B cell (primary cell): ENCODE measurements at regions not wholly inside any gene's neighbourhood (a gene's known extent, or its start where the extent isn't known, plus 50 kb on each side); places are given as distances from the start of the nearest gene placed in this dataset.

Experiments
- ATAC-seq: fragments of 200-7000 bp; cut with Tn5 transposase; one replicate; pipeline ENCODE4 v1.10.0; 2021; ENCODE audit warnings: low read depth, mild to moderate bottlenecking, moderate number of reproducible peaks, moderate library complexity
- CTCF ChIA-PET: fragments of 350-600 bp; sonication (Branson Sonifier 250); formaldehyde crosslinking; loops from one replicate; lab custom pipeline; 2021; ENCODE audit warnings: antibody characterized with exemption, inconsistent platforms; lab: Charles Lee
- POLR2A ChIA-PET: fragments of 350-600 bp; sonication (Branson Sonifier 250); formaldehyde crosslinking; loops from one replicate; lab custom pipeline; 2021; ENCODE audit warnings: antibody characterized with exemption; lab: Charles Lee
- DNase-seq: peaks from one replicate; pipeline ENCODE4 v3.0.0; 2013
- H2AFZ ChIP-seq: 2 replicates; pipeline ENCODE4 v1.6.1; 2012; ENCODE audit warnings: mild to moderate bottlenecking, low read depth, low read length; ENCODE audit not compliant: insufficient read depth, poor library complexity, severe bottlenecking
- H3K27ac ChIP-seq, 2 donors: 1 replicate in 1 of 2; 2 replicates in 1 of 2; pipeline ENCODE4 v1.5.1; 2012 to 2013; ENCODE audit warnings: low read length in 2 of 2, mild to moderate bottlenecking in 2 of 2, moderate library complexity in 1 of 2
- H3K27me3 ChIP-seq, 4 experiments: fragments of 200-600 bp in 1 of 4; sonication (generic) in 1 of 4; replicated peaks in 1 of 4; 1 replicate in 2 of 4; 2 replicates in 2 of 4; pipeline versions ENCODE4 v1.6.1 to v1.7.0; 2013 to 2016; ENCODE audit warnings: low read length in 3 of 4, mild to moderate bottlenecking in 2 of 4, mixed read lengths in 1 of 4, moderate library complexity in 1 of 4; ENCODE audit not compliant: insufficient read depth in 4 of 4, control insufficient read depth in 3 of 4; ENCODE audit errors: control extremely low read depth in 1 of 4
- H3K36me3 ChIP-seq, 2 experiments: replicated peaks in 1 of 2; 1 replicate in 1 of 2; 2 replicates in 1 of 2; pipeline versions ENCODE4 v1.6.1 to v1.7.1; 2013; ENCODE audit warnings: low read length in 1 of 2; ENCODE audit not compliant: insufficient read depth in 2 of 2, control insufficient read depth in 1 of 2; ENCODE audit errors: control extremely low read depth in 1 of 2, extremely low read depth in 1 of 2
- H3K4me1 ChIP-seq, 2 donors: fragments of 200-600 bp in 1 of 2; sonication (generic) in 1 of 2; 1 replicate in 1 of 2; 2 replicates in 1 of 2; pipeline versions ENCODE4 v1.5.1 to v1.6.1; 2013 to 2017; ENCODE audit warnings: low read length in 2 of 2; ENCODE audit not compliant: control insufficient read depth in 2 of 2, insufficient read depth in 2 of 2
- H3K4me2 ChIP-seq: replicated peaks from 2 replicates; pipeline ENCODE3; 2012; ENCODE audit warnings: mild to moderate bottlenecking, low read depth, low read length; ENCODE audit not compliant: poor library complexity, severe bottlenecking
- H3K4me3 ChIP-seq, 5 experiments: fragments of 200-600 bp in 1 of 5; sonication (generic) in 1 of 5; 1 replicate in 3 of 5; 2 replicates in 2 of 5; pipeline versions ENCODE4 v1.5.1 to v1.7.0; 2011 to 2016; ENCODE audit warnings: low read length in 4 of 5, mild to moderate bottlenecking in 4 of 5, low read depth in 2 of 5, control low read depth in 1 of 5, moderate library complexity in 1 of 5; ENCODE audit not compliant: insufficient read depth in 1 of 5; ENCODE audit errors: control extremely low read depth in 1 of 5, extremely low read depth in 1 of 5
- H3K79me2 ChIP-seq: fragments of 200-600 bp; sonication (generic); one replicate; pipeline ENCODE4 v1.6.0; 2016; ENCODE audit warnings: low read length; ENCODE audit not compliant: control insufficient read depth, insufficient read depth
- H3K9ac ChIP-seq: fragments of 200-600 bp; sonication (generic); 2 replicates; pipeline ENCODE4 v1.6.1; 2017; ENCODE audit warnings: mild to moderate bottlenecking, low read length, moderate library complexity
- H3K9me3 ChIP-seq, 3 donors: one replicate each; pipeline versions ENCODE4 v1.6.1 to v1.7.1; 2013; ENCODE audit warnings: low read length in 2 of 3; ENCODE audit not compliant: control insufficient read depth in 2 of 3, insufficient read depth in 1 of 3; ENCODE audit errors: control extremely low read depth in 1 of 3
- H4K20me1 ChIP-seq: 2 replicates; pipeline ENCODE4 v1.6.0; 2012; ENCODE audit warnings: mild to moderate bottlenecking, low read length; ENCODE audit not compliant: insufficient read depth, control insufficient read depth, poor library complexity, severe bottlenecking
- H3K27ac Mint-ChIP-seq: one replicate; pipeline ENCODE4 v1.8.0; 2021; ENCODE audit warnings: mixed read lengths
- H3K27me3 Mint-ChIP-seq: one replicate; pipeline ENCODE4 v1.8.0; 2021; ENCODE audit warnings: mixed read lengths
- H3K4me1 Mint-ChIP-seq: one replicate; pipeline ENCODE4 v1.8.0; 2021; ENCODE audit warnings: mixed read lengths
- H3K4me3 Mint-ChIP-seq: one replicate; pipeline ENCODE4 v1.8.0; 2021; ENCODE audit warnings: mixed read lengths
- H3K9me3 Mint-ChIP-seq: one replicate; pipeline ENCODE4 v1.8.0; 2022; ENCODE audit warnings: mixed read lengths; ENCODE audit not compliant: insufficient read depth
- CTCF ChIP-seq: fragments of 200-600 bp; IDR thresholded peaks from one replicate; pipeline ENCODE4 v1.8.0; 2022; ENCODE audit warnings: antibody characterized with exemption, mild to moderate bottlenecking
- EZH2 ChIP-seq: IDR thresholded peaks from 2 replicates; pipeline ENCODE4 v1.6.1; 2012; ENCODE audit warnings: borderline replicate concordance, low read depth, mild to moderate bottlenecking, moderate library complexity, low read length; ENCODE audit not compliant: insufficient read depth, poor library complexity, severe bottlenecking
- WGBS: methylation state at CpG from one replicate; pipeline ENCODE4 v1.1.5; 2013; ENCODE audit warnings: missing lambda C conversion rate; ENCODE audit not compliant: insufficient coverage; 5-methylcytosine and 5-hydroxymethylcytosine counted together
- intact Hi-C: fragments of 100-400 bp; cut with micrococcal nuclease; formaldehyde crosslinking; loops from one replicate; pipeline ENCODE4 v1.10.0; 2022

- Mint-ChIP-seq H3K4me1 (no peaks in the 10 kb centered on the region), H3K9me3 (no peaks in the 10 kb centered on the region), H3K27me3 (peaks cover 4% of the 10 kb centered on the region), H3K27ac (no peak overlapping the region), H3K4me3 (no peak overlapping the region)
- TF ChIP-seq EZH2: no peak
- H3K27me3 ChIP-seq: no peaks in the 10 kb centered on the region
- H3K4me3 ChIP-seq: no peak overlapping the region
- H3K36me3 ChIP-seq: no peaks in the 10 kb centered on the region
- WGBS: 100% methylated on average over 1 of the region's 6 CpGs
- ATAC-seq: no peak
- no peak overlapping the region for H3K9ac ChIP-seq
- no peak overlapping the region for H3K27ac ChIP-seq
- no peak for DNase-seq
- H3K4me2 ChIP-seq: no peak overlapping the region
- H2AFZ ChIP-seq: no peak overlapping the region
- no peaks in the 10 kb centered on the region for H3K4me1 ChIP-seq
- no peaks in the 10 kb centered on the region for H4K20me1 ChIP-seq
- POLR2A ChIA-PET: no interaction called here
- H3K9me3 ChIP-seq: peaks cover 0 to 2% (median 0%) of the 10 kb centered on the region in 3 donors
- intact Hi-C loops: no loop called here
- H3K79me2 ChIP-seq: no peaks in the 10 kb centered on the region
- CTCF ChIA-PET: no interaction called here
Measured at GRCh38 chr20:40309731-40310130, 379.3 kb downstream of the MAFB start.

GRCh38 chr20:40307997-40308396, 381.0 kb downstream of the MAFB start:
- H3K27ac Mint-ChIP-seq: no peak overlapping the region
- intact Hi-C loops: no loop called here
- DNase-seq (no peak), ATAC-seq (no peak)
- H3K27me3 Mint-ChIP-seq: peaks cover 4% of the 10 kb centered on the region
- Histone ChIP-seq H3K9me3 (peaks cover 0 to 2% (median 0%) of the 10 kb centered on the region in 3 donors), H3K27me3 (no peaks in the 10 kb centered on the region), H3K36me3 (no peaks in the 10 kb centered on the region), H3K79me2 (no peaks in the 10 kb centered on the region), H3K4me2 (no peak overlapping the region), H3K4me1 (no peaks in the 10 kb centered on the region), H3K9ac (no peak overlapping the region), H3K27ac (no peak overlapping the region), H2AFZ (no peak overlapping the region), H3K4me3 (no peak overlapping the region), H4K20me1 (no peaks in the 10 kb centered on the region)
- no peak for TF ChIP-seq EZH2
- TF ChIP-seq CTCF: no peak
- 94% methylated on average over 3 of the region's 7 CpGs for WGBS
- no peaks in the 10 kb centered on the region for H3K9me3 Mint-ChIP-seq
- ChIA-PET CTCF (no interaction called here), POLR2A (no interaction called here)
- no peaks in the 10 kb centered on the region for H3K4me1 Mint-ChIP-seq
- H3K4me3 Mint-ChIP-seq: no peak overlapping the region
